Activated T-cell treated with anti-CD3 and anti-CD28 coated beads for 48 hours (primary cell): ENCODE measurements at regions not wholly inside any gene's neighbourhood (a gene's known extent, or its start where the extent isn't known, plus 50 kb on each side); places are given as distances from the start of the nearest gene placed in this dataset.
"Not testable (repeated sequence)": the region's sequence is repeated elsewhere in the genome, so short reads cannot be mapped to it uniquely, and the experiment has no call there.

Source experiments
- DNase-seq: peaks from one replicate; pipeline ENCODE4 v3.0.0-alpha.2; 2020; ENCODE audit warnings: low read depth

DNA sequence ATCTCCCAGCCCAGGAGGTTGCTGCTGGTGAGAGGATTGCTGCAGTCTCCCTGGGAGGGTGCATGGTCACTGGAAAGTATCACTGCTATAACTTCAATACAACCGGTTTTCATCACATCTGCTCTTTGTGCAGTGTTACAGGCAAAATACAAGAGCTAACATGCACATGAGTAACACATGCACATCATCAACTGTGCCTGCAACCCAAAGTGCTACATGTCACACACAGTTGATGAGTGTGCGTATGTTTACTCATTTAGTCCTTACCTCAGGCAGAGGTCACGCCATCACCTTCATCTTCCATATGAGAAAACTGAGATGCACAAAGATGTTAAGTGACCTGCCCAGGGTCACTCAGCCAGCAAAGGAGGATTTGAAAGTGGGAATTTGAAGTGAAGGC lies 277.7 kb downstream of the FAM72C start:
- no peak for DNase-seq

GRCh38 chr1:143691971-143692529 lies 279.7 kb downstream of the FAM72C start:
- DNase-seq: no peak

- DNase-seq: no peak
These were observed 280.3 kb downstream of the FAM72C start for GRCh38 chr1:143691400-143691891.

DNA sequence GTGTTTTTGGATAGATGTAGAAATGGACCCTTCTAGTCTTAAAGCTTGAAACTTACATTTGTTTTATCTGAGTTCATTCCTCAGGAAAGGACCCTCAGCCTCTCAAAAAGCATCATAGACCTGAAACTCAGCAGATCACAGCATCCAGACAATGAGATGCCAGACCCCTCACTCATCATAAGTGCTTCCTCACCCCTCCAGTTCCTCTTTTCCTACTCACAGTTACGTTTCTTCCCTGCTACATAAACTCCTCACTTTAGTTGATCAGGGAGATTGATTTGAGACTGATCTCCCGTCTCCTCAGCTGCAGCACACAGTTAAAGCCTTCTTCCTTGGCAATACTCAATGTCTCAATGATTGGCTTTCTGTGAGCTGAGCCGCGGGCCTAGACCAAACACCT lies 282.0 kb downstream of the FAM72C start:
- DNase-seq: no peak

- DNase-seq: no peak
These were observed 291.5 kb downstream of the FAM72C start for GRCh38 chr1:143680304-143680703.

DNA sequence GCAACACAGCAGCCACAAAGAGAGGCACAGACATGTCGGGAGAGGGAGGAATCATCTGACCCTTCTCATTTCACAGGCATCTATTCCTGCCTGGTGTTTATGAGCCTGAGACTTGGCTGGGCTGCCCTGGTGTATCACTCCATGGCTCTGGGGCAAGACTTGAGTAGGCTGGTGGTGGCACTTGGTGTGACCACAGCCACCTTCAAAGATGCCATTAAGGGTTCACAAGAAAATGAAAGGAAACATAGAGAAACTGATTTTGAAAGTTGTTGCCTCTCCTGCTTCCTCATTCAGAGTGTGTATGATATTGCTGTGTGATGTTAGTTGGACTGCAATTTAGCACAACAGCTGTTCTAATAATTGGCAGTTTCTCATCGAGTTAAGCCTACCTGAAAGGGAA lies 298.8 kb downstream of the FAM72C start:
- no peak for DNase-seq

GRCh38 chr1:143667730-143668129 lies 304.1 kb downstream of the FAM72C start:
- DNase-seq: no peak

DNA sequence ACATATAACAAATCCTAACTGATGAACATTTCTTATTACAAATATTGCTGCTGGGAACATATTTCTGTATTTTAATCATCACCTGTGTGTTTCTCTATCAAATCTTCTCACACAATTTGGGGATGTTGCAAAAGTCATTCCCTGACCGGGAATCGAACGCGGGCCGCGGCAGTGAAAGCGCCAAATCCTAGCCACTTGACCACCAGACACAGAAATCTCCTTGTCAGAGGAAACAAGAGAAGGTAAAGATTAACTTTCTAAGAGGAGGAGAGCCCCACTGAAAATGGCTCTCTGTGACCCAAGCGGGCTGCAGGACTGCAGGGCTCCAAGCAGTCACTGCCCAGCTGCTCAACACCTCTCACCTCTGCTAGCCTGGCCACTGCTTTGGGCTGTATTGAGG lies 304.9 kb downstream of the FAM72C start:
- no peak for DNase-seq

GRCh38 chr1:143665606-143666005 lies 306.2 kb downstream of the FAM72C start:
- no peak for DNase-seq

GRCh38 chr1:143663056-143663455 lies 308.7 kb downstream of the FAM72C start:
- DNase-seq: not testable (repeated sequence)

GRCh38 chr1:143661418-143662101 lies 310.2 kb downstream of the FAM72C start:
- no peak for DNase-seq

DNA sequence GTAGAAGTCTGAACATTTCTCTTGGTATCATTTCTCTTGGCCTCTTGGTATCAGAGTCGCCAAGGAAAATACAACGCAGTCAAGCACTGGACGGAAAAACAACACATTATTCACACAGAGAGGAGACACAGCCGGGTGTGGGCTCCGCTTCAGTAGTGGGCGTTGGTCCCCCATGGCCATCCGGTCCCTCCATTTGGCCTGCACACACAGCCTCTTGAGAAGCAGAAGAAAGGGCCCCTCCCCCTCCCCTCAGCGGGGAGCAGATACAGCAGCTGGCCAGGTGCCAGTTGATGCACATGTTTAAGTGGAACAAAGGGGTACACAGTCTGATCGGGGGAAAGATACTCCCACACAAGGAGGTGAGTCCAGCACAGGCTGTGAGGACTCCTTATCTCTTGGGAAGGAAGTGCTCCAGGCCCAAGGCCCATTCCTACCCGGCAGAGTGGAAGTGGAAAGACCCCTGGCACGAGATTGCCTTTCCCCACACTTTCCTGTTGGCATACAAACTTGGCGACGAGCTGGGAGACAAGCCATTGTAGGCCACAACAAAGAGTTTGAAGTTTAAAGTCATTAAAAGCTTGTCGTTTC lies 311.3 kb downstream of the FAM72C start:
- no peak for DNase-seq

- no peak for DNase-seq
These were observed 318.4 kb downstream of the FAM72C start for GRCh38 chr1:143653429-143653802.

GRCh38 chr1:143652744-143653428 lies 318.9 kb downstream of the FAM72C start:
- no peak for DNase-seq

DNA sequence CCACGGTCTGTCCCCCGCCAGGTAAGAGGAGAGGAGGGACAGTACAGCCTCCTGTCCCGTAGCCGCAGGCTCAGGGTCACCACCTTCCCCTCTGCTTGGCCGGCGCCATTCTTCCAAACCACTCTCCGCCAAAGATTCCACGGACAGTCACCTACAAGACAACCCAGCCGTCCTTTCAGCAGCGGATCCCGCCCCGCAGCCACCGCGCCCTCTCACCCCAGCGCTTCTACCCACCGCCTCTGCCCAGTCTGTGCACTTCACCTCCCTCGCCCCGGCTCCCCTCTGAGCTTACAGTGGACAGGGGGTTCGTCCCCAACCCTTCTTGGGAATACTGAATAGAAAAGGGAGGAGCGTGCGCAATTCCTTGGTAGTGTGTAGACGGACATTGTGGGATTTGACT lies 319.6 kb downstream of the FAM72C start:
- DNase-seq: no peak

DNA sequence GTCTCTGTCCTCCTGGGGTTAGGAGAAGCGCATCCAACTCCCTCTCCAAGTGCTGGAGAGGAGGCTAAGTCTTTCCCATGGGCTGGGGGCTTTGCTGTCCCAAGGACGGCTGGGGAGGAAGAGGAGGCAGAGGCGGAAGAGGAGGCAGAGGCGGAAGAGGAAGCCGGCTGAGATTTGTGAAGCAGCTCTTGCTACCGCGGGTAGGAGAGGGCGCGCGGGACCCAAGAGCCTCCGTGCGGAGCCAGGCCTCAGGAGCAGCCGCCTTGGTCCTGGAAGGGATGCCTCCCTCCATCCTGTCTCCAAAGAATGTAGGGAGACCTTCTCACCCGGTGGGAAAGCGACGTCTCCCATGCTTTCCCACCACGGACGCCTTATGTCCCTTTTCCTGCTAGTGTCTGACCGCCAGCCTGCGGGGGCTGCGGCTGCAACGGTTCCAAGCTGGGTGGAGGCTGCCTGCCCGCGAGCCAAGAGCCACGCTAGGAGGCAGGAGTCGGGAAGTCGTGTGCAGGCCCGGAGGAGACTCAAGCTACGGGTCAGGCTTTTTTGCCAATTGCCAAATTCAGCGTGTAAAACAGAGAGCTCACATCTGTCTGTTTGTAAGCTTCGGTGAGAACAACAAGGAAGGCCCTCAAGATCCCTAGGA lies 320.3 kb downstream of the FAM72C start:
- DNase-seq: no peak

- not testable (repeated sequence) for DNase-seq
These were observed 327.8 kb downstream of the FAM72C start for GRCh38 chr1:143644035-143644434.

- no peak for DNase-seq
These were observed 328.5 kb downstream of the FAM72C start for GRCh38 chr1:143643148-143643885.

GRCh38 chr1:143625886-143626285 lies 345.9 kb downstream of the FAM72C start:
- no peak for DNase-seq

DNA sequence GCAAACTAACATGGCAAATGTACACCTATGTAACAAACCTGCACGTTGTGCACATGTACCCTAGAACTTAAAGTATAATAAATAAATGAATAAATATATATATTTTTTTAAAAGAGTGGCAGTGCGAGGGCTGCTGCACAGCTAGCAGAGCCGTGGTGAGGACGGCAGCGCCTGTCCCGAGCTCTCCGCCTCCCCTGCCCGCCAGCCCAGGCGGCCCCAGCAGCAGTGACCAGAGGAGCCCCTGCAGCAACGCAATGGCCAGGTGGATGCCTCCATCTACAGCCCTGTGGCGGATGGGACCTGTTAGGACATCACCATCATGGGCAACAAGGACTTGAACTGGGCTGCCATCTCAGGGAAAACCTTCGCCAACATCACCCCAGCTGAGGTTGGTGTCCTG lies 351.9 kb downstream of the FAM72C start:
- DNase-seq: no peak

- DNase-seq: no peak
These were observed 360.6 kb downstream of the FAM72C start for GRCh38 chr1:143611159-143611558.

DNA sequence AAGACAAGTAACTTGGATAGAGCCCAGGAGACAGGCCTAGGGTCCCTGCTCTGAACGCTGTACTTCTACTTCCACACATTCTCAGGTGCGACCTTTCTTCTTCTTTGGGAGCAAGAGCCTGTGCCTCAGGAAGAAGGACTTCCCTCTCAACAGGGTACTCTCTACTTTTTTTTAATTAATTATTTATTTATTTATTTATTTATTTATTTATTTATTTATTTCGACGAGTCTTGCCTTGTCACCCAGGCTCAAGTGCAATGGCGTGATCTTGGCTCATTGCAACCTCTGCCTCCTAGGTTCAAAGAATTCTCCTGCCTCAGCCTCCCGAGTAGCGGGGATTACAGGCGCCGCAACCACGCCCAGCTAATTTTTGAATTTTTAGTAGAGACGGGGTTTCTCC lies 361.6 kb downstream of the FAM72C start:
- DNase-seq: no peak
